ENCODE measurements at regions not wholly inside any gene's neighbourhood (a gene's known extent, or its start where the extent isn't known, plus 50 kb on each side); places are given as distances from the start of the nearest gene placed in this dataset.

- no peak overlapping the region for H3K4me3 ChIP-seq (replicated peaks; ENCODE audit: low read depth, low read length)
- TF ChIP-seq CTCF (IDR thresholded peaks at IDR 0.05; ENCODE audit: low read length, missing control alignments) = no peak
- DNase-seq (ENCODE audit: low read depth) = no peak
These were observed 219.1 kb upstream of the PITRM1 start for GRCh38 chr10:3391657-3392056.

GRCh38 chr10:3389130-3389529, 216.5 kb upstream of the PITRM1 start:
- peak; percentile 15 for DNase-seq (ENCODE audit: low read depth)
- TF ChIP-seq CTCF (IDR thresholded peaks at IDR 0.05; ENCODE audit: low read length, missing control alignments) = no peak
- H3K4me3 ChIP-seq (replicated peaks; ENCODE audit: low read depth, low read length) = no peak overlapping the region

- no peak for TF ChIP-seq CTCF (IDR thresholded peaks at IDR 0.05; ENCODE audit: low read length, missing control alignments)
- H3K4me3 ChIP-seq (replicated peaks; ENCODE audit: low read depth, low read length) = no peak overlapping the region
- no peak for DNase-seq (ENCODE audit: low read depth)
These were observed 212.9 kb upstream of the PITRM1 start for GRCh38 chr10:3385487-3385886.

- no peak for TF ChIP-seq CTCF (IDR thresholded peaks at IDR 0.05; ENCODE audit: low read length, missing control alignments)
- H3K4me3 ChIP-seq (replicated peaks; ENCODE audit: low read depth, low read length) = no peak overlapping the region
- DNase-seq (ENCODE audit: low read depth) = no peak
These were observed 209.5 kb upstream of the PITRM1 start for GRCh38 chr10:3382092-3382491.

GRCh38 chr10:3380406-3381050, 207.9 kb upstream of the PITRM1 start:
- TF ChIP-seq CTCF (IDR thresholded peaks at IDR 0.05; ENCODE audit: low read length, missing control alignments) = no peak
- DNase-seq (ENCODE audit: low read depth) = no peak
- no peak overlapping the region for H3K4me3 ChIP-seq (replicated peaks; ENCODE audit: low read depth, low read length)

- DNase-seq (ENCODE audit: low read depth) = no peak
- no peak for TF ChIP-seq CTCF (IDR thresholded peaks at IDR 0.05; ENCODE audit: low read length, missing control alignments)
- H3K4me3 ChIP-seq (replicated peaks; ENCODE audit: low read depth, low read length) = no peak overlapping the region
These were observed 204.0 kb upstream of the PITRM1 start for GRCh38 chr10:3376631-3377030.

GRCh38 chr10:3375505-3375904, 202.9 kb upstream of the PITRM1 start:
- no peak for TF ChIP-seq CTCF (IDR thresholded peaks at IDR 0.05; ENCODE audit: low read length, missing control alignments)
- no peak overlapping the region for H3K4me3 ChIP-seq (replicated peaks; ENCODE audit: low read depth, low read length)
- DNase-seq (ENCODE audit: low read depth) = no peak
